ENCODE measurements at regions not wholly inside any gene's neighbourhood (a gene's known extent, or its start where the extent isn't known, plus 50 kb on each side); places are given as distances from the start of the nearest gene placed in this dataset.

- no peak for TF ChIP-seq POLR2AphosphoS5 (IDR thresholded peaks at IDR 0.05)
- no peak for TF ChIP-seq CTCF (IDR thresholded peaks at IDR 0.05)
- no peak for TF ChIP-seq EP300 (IDR thresholded peaks at IDR 0.05)
- TF ChIP-seq POLR2A (IDR thresholded peaks at IDR 0.05; ENCODE audit: low read depth): no peak
- 93% methylated on average over 2 of the region's 2 CpGs for WGBS
- H3K27ac ChIP-seq (replicated peaks in 1 of 4): no peak overlapping the region
- intact Hi-C loops (cut with DNase I): no loop called here
- no peak overlapping the region for H3K4me3 ChIP-seq
- DNase-seq (ENCODE audit: extremely low spot score): no peak
- no peaks in the 10 kb centered on the region for H3K27me3 ChIP-seq
- peaks cover 0 to 27% (median 13%) of the 10 kb centered on the region in 4 donors for H3K4me1 ChIP-seq
- no peaks in the 10 kb centered on the region for H3K9me3 ChIP-seq
- H3K36me3 ChIP-seq: no peaks in the 10 kb centered on the region
These were observed 103.4 kb upstream of the ESRRG start for GRCh38 chr1:216826646-216827045.

GRCh38 chr1:216826214-216826613 lies 103.0 kb upstream of the ESRRG start:
- TF ChIP-seq EP300 (IDR thresholded peaks at IDR 0.05) (no peak), POLR2A (IDR thresholded peaks at IDR 0.05; ENCODE audit: low read depth) (no peak), POLR2AphosphoS5 (IDR thresholded peaks at IDR 0.05) (no peak), CTCF (IDR thresholded peaks at IDR 0.05) (no peak)
- Histone ChIP-seq H3K9me3 (no peaks in the 10 kb centered on the region), H3K36me3 (no peaks in the 10 kb centered on the region), H3K27me3 (no peaks in the 10 kb centered on the region), H3K4me1 (peaks cover 0 to 23% (median 10%) of the 10 kb centered on the region in 4 donors), H3K27ac (replicated peaks in 1 of 4) (no peak overlapping the region), H3K4me3 (no peak overlapping the region)
- no peak for DNase-seq (ENCODE audit: extremely low spot score)
- intact Hi-C loops (cut with DNase I): no loop called here
- 97% methylated on average over 4 of the region's 4 CpGs for WGBS

- no peak for DNase-seq (ENCODE audit: extremely low spot score)
These were observed 102.3 kb upstream of the ESRRG start for GRCh38 chr1:216825557-216825956.

DNA sequence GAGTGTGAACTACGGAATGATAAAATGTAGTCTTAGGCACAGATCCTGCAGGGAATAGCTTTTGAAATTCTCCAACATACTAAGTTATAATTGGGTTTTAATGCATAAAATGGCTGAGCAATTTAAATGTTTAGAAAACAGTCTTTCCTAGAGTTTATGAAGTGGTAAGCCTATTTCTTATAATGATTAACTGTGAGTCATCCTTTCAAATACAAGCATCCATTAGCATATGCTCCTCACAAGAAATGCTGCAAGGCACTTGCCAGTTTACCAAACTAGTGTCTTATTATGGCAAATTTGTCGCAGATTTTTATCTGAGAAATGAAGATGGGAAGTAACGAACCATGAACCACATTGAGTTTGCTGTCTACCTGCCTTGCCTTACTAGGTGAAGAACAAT lies 101.3 kb upstream of the ESRRG start:
- no peak for TF ChIP-seq CTCF (IDR thresholded peaks at IDR 0.05)
- no peak for DNase-seq (ENCODE audit: extremely low spot score)
- H3K9me3 ChIP-seq: no peaks in the 10 kb centered on the region
- no peak overlapping the region for H3K27ac ChIP-seq (replicated peaks in 1 of 4)
- 95% methylated on average over 3 of the region's 3 CpGs for WGBS
- intact Hi-C loops (cut with DNase I): no loop called here
- H3K4me1 ChIP-seq: peaks cover 0 to 16% (median 0%) of the 10 kb centered on the region in 4 donors
- H3K4me3 ChIP-seq: no peak overlapping the region
- no peaks in the 10 kb centered on the region for H3K27me3 ChIP-seq
- no peaks in the 10 kb centered on the region for H3K36me3 ChIP-seq

More at GRCh38 chr1:216825557-216825956, 102.3 kb upstream of the ESRRG start:
- Histone ChIP-seq H3K4me3 (no peak overlapping the region), H3K36me3 (no peaks in the 10 kb centered on the region), H3K9me3 (no peaks in the 10 kb centered on the region), H3K27ac (replicated peaks in 1 of 4) (no peak overlapping the region), H3K4me1 (peaks cover 0 to 21% (median 4%) of the 10 kb centered on the region in 4 donors), H3K27me3 (no peaks in the 10 kb centered on the region)
- WGBS: 81% methylated on average over 2 of the region's 2 CpGs
- intact Hi-C loops (cut with DNase I): no loop called here
- no peak for TF ChIP-seq EP300 (IDR thresholded peaks at IDR 0.05)
- TF ChIP-seq CTCF (IDR thresholded peaks at IDR 0.05): no peak
- no peak for TF ChIP-seq POLR2AphosphoS5 (IDR thresholded peaks at IDR 0.05)
- no peak for TF ChIP-seq POLR2A (IDR thresholded peaks at IDR 0.05; ENCODE audit: low read depth)

- H3K27ac ChIP-seq (replicated peaks in 1 of 4): no peak overlapping the region
- no peaks in the 10 kb centered on the region for H3K36me3 ChIP-seq
- 90% methylated on average over 2 of the region's 2 CpGs for WGBS
- DNase-seq (ENCODE audit: extremely low spot score): no peak
- H3K4me1 ChIP-seq: peaks cover 0 to 16% (median 0%) of the 10 kb centered on the region in 4 donors
- H3K9me3 ChIP-seq: no peaks in the 10 kb centered on the region
- TF ChIP-seq POLR2AphosphoS5 (IDR thresholded peaks at IDR 0.05) (no peak), CTCF (IDR thresholded peaks at IDR 0.05) (no peak), EP300 (IDR thresholded peaks at IDR 0.05) (no peak), POLR2A (IDR thresholded peaks at IDR 0.05; ENCODE audit: low read depth) (no peak)
- H3K4me3 ChIP-seq: no peak overlapping the region
- intact Hi-C loops (cut with DNase I): no loop called here
- H3K27me3 ChIP-seq: no peaks in the 10 kb centered on the region
These were observed 100.5 kb upstream of the ESRRG start for GRCh38 chr1:216823731-216824130.
